H9 (cell line): ENCODE measurements at regions not wholly inside any gene's neighbourhood (a gene's known extent, or its start where the extent isn't known, plus 50 kb on each side); places are given as distances from the start of the nearest gene placed in this dataset.

Experiments
- DNase-seq: peaks from one replicate; pipeline ENCODE4 v3.0.0-alpha.2; 2017
- H2AFZ ChIP-seq: one replicate; pipeline ENCODE4 v1.6.1; 2013; ENCODE audit warnings: mild to moderate bottlenecking, low read length, control low read depth, moderate library complexity
- H2AK5ac ChIP-seq: 2 replicates; pipeline ENCODE4 v1.6.1; 2013; ENCODE audit warnings: low read length, control low read depth, mixed read lengths; ENCODE audit not compliant: insufficient read length
- H2BK120ac ChIP-seq: one replicate; pipeline ENCODE4 v1.6.1; 2013; ENCODE audit warnings: low read depth, mild to moderate bottlenecking, low read length, control low read depth, inconsistent platforms; ENCODE audit not compliant: poor library complexity, severe bottlenecking
- H2BK12ac ChIP-seq: 2 replicates; pipeline ENCODE4 v1.6.1; 2013; ENCODE audit warnings: low read length, control low read depth, mixed read lengths, low read depth; ENCODE audit not compliant: insufficient read length
- H2BK15ac ChIP-seq: 2 replicates; pipeline ENCODE4 v1.6.1; 2013; ENCODE audit warnings: low read depth, low read length, control low read depth
- H2BK20ac ChIP-seq: one replicate; pipeline ENCODE4 v1.6.1; 2013; ENCODE audit warnings: low read depth, mild to moderate bottlenecking, low read length, control low read depth, inconsistent platforms; ENCODE audit not compliant: poor library complexity, severe bottlenecking
- H2BK5ac ChIP-seq: 2 replicates; pipeline ENCODE4 v1.6.1; 2013; ENCODE audit warnings: low read length, control low read depth, mixed read lengths; ENCODE audit not compliant: insufficient read length
- H3K14ac ChIP-seq: 2 replicates; pipeline ENCODE4 v1.6.1; 2013; ENCODE audit warnings: low read length, control low read depth; ENCODE audit not compliant: insufficient read depth
- H3K18ac ChIP-seq: 2 replicates; pipeline ENCODE4 v1.6.1; 2013; ENCODE audit warnings: low read depth, mild to moderate bottlenecking, mixed read lengths, low read length, control low read depth; ENCODE audit not compliant: insufficient read length
- H3K23ac ChIP-seq: 2 replicates; pipeline ENCODE4 v1.6.1; 2013; ENCODE audit warnings: low read length, control low read depth, mixed read lengths, low read depth; ENCODE audit not compliant: insufficient read length
- H3K23me2 ChIP-seq: 2 replicates; pipeline ENCODE4 v1.6.1; 2013; ENCODE audit warnings: low read depth, mild to moderate bottlenecking, mixed read lengths, low read length, control low read depth; ENCODE audit not compliant: insufficient read length, poor library complexity, severe bottlenecking
- H3K27ac ChIP-seq: 2 replicates; pipeline ENCODE4 v1.5.1; 2013; ENCODE audit warnings: low read length, control low read depth, mixed read lengths, low read depth; ENCODE audit not compliant: insufficient read length
- H3K27me3 ChIP-seq: 2 replicates; pipeline ENCODE4 v1.6.1; 2013; ENCODE audit warnings: low read length, control low read depth, inconsistent platforms; ENCODE audit not compliant: insufficient read depth
- H3K4ac ChIP-seq: 2 replicates; pipeline ENCODE4 v1.6.1; 2013; ENCODE audit warnings: low read depth, mild to moderate bottlenecking, control low read depth, inconsistent platforms, low read length, moderate library complexity
- H3K4me1 ChIP-seq: 2 replicates; pipeline ENCODE4 v1.6.1; 2013; ENCODE audit warnings: low read length, control low read depth, inconsistent platforms; ENCODE audit not compliant: insufficient read depth
- H3K4me2 ChIP-seq: 2 replicates; pipeline ENCODE4 v1.6.1; 2013; ENCODE audit warnings: low read length, control low read depth, mixed read lengths; ENCODE audit not compliant: insufficient read length, insufficient read depth
- H3K56ac ChIP-seq: 2 replicates; pipeline ENCODE4 v1.6.1; 2013; ENCODE audit warnings: low read depth, mild to moderate bottlenecking, mixed read lengths, low read length, control low read depth; ENCODE audit not compliant: insufficient read length
- H3K79me1 ChIP-seq: 2 replicates; pipeline ENCODE4 v1.6.1; 2013; ENCODE audit warnings: low read depth, mild to moderate bottlenecking, moderate library complexity, low read length, control low read depth, inconsistent platforms; ENCODE audit not compliant: insufficient read depth, poor library complexity, severe bottlenecking
- H3K79me2 ChIP-seq: 2 replicates; pipeline ENCODE4 v1.6.1; 2013; ENCODE audit warnings: low read length, control low read depth, inconsistent platforms; ENCODE audit not compliant: insufficient read depth
- H3K9ac ChIP-seq: 2 replicates; pipeline ENCODE4 v1.6.1; 2013; ENCODE audit warnings: low read length, control low read depth, mixed read lengths; ENCODE audit not compliant: insufficient read length; ENCODE audit errors: extremely low read depth
- H3K9me3 ChIP-seq: one replicate; pipeline ENCODE4 v1.6.1; 2013; ENCODE audit warnings: low read depth, low read length, inconsistent platforms; ENCODE audit not compliant: control insufficient read depth
- H3T11ph ChIP-seq: one replicate; pipeline ENCODE4 v1.6.1; 2013; ENCODE audit warnings: mild to moderate bottlenecking, low read length, control low read depth, inconsistent platforms
- H4K20me1 ChIP-seq: one replicate; pipeline ENCODE4 v1.6.1; 2013; ENCODE audit not compliant: control insufficient read depth, insufficient read length, insufficient read depth
- H4K5ac ChIP-seq: 2 replicates; pipeline ENCODE4 v1.6.1; 2013; ENCODE audit warnings: low read depth, mild to moderate bottlenecking, mixed read lengths, low read length, control low read depth; ENCODE audit not compliant: insufficient read length
- H4K8ac ChIP-seq: replicated peaks from 2 replicates; pipeline ENCODE4 v1.6.1; 2013; ENCODE audit warnings: low read length, control low read depth, mixed read lengths, low read depth; ENCODE audit not compliant: insufficient read length
- H4K91ac ChIP-seq: 2 replicates; pipeline ENCODE4 v1.6.1; 2013; ENCODE audit warnings: low read depth, mild to moderate bottlenecking, moderate library complexity, mixed read lengths, low read length, control low read depth; ENCODE audit not compliant: insufficient read length
- H3K27ac Mint-ChIP-seq, 3 experiments: 2 replicates in 2 of 3; 3 replicates in 1 of 3; pipeline ENCODE4 v1.8.0; 2020 to 2021; ENCODE audit warnings: mixed read lengths in 3 of 3, mild to moderate bottlenecking in 1 of 3, moderate library complexity in 1 of 3
- H3K27me3 Mint-ChIP-seq: 2 replicates; pipeline ENCODE4 v1.8.0; 2021; ENCODE audit warnings: low read depth, mild to moderate bottlenecking, moderate library complexity, mixed read lengths
- H3K36me3 Mint-ChIP-seq, 3 experiments: 2 replicates in 2 of 3; 3 replicates in 1 of 3; pipeline ENCODE4 v1.8.0; 2020 to 2021; ENCODE audit warnings: low read depth in 3 of 3, mixed read lengths in 3 of 3; ENCODE audit not compliant: insufficient read depth in 1 of 3
- H3K4me1 Mint-ChIP-seq, 2 experiments: 2 replicates each; pipeline ENCODE4 v1.8.0; 2020; ENCODE audit warnings: mixed read lengths in 2 of 2
- H3K4me3 Mint-ChIP-seq, 2 experiments: 2 replicates in 1 of 2; 3 replicates in 1 of 2; pipeline ENCODE4 v1.8.0; 2020 to 2021; ENCODE audit warnings: mild to moderate bottlenecking in 2 of 2, mixed read lengths in 2 of 2, moderate library complexity in 1 of 2
- H3K9me3 Mint-ChIP-seq, 2 experiments: 2 replicates in 1 of 2; 3 replicates in 1 of 2; pipeline ENCODE4 v1.8.0; 2020; ENCODE audit warnings: mild to moderate bottlenecking in 2 of 2, mixed read lengths in 2 of 2, moderate library complexity in 1 of 2
- WGBS: extraction: QIAGEN DNeasy Blood & Tissue Kit; methylation state at CpG from one replicate; pipeline ENCODE4 v1.1.7; 2013; ENCODE audit warnings: missing lambda C conversion rate, low lambda C conversion rate, mixed read lengths; ENCODE audit not compliant: insufficient read length; ENCODE audit errors: extremely low coverage; 5-methylcytosine and 5-hydroxymethylcytosine counted together
- TF ChIP-seq, protein P1 (sequence below): fragments of 200-600 bp; sonication (generic); conservative IDR thresholded peaks from 3 replicates; pipeline ENCODE4 v1.8.0; 2021; ENCODE audit warnings: antibody characterized with exemption, mild to moderate bottlenecking

DNA sequence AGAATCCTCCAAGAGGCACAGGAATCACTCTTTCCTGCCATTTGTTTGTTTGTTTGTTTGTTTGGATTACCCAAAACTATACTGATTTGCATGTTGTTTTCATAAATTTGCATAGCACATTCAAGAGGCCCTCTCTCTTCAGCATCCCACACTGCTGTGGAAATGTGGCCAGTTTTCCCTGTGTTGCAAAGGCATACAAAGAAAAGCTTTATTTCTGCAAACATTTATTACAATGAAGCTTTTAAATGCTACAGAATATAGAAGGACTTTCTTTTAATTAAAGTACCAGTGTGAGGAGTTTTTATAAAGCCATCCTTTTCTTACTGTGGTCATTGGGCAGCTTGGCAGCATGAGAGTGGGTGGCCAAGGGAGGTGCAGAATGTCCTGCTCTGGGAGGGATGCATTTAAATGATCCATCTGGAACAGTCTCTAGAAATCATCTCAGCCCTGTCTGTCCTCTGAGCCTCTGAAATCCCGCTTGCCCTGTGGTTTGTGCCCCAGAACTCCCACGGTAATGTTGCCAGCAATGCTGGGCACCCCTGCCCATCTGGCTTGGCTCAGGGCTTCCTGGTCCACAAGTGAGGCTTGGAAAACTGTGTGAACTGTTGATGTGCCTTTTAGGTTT is 356.8 kb upstream of the KIF2A start:
- H3K9me3 ChIP-seq, result no peaks in the 10 kb centered on the region
- H3K18ac ChIP-seq, result no peak overlapping the region
- no peak overlapping the region for H2BK5ac ChIP-seq
- H2BK12ac ChIP-seq, result no peak overlapping the region
- no peak overlapping the region for H2AK5ac ChIP-seq
- no peaks in the 10 kb centered on the region for H3K23me2 ChIP-seq
- no peaks in the 10 kb centered on the region for H4K20me1 ChIP-seq
- no peak overlapping the region for H4K5ac ChIP-seq
- no CpG with 5 or more reads among the region's 2 CpGs for WGBS
- H3K36me3 Mint-ChIP-seq, result no peaks in the 10 kb centered on the region; a peak in 1 of 7 replicates
- H3K4me2 ChIP-seq, result no peak overlapping the region
- no peak overlapping the region for H3K4me3 Mint-ChIP-seq
- H3K27me3 ChIP-seq, result no peaks in the 10 kb centered on the region
- no peak overlapping the region for H3K56ac ChIP-seq
- no peaks in the 10 kb centered on the region for H3K79me2 ChIP-seq
- H3K27me3 Mint-ChIP-seq, result peaks cover 3% of the 10 kb centered on the region
- H3K9ac ChIP-seq, result no peak overlapping the region
- H3T11ph ChIP-seq, result no peak overlapping the region
- H3K14ac ChIP-seq, result no peak overlapping the region
- TF ChIP-seq, protein P1, sequence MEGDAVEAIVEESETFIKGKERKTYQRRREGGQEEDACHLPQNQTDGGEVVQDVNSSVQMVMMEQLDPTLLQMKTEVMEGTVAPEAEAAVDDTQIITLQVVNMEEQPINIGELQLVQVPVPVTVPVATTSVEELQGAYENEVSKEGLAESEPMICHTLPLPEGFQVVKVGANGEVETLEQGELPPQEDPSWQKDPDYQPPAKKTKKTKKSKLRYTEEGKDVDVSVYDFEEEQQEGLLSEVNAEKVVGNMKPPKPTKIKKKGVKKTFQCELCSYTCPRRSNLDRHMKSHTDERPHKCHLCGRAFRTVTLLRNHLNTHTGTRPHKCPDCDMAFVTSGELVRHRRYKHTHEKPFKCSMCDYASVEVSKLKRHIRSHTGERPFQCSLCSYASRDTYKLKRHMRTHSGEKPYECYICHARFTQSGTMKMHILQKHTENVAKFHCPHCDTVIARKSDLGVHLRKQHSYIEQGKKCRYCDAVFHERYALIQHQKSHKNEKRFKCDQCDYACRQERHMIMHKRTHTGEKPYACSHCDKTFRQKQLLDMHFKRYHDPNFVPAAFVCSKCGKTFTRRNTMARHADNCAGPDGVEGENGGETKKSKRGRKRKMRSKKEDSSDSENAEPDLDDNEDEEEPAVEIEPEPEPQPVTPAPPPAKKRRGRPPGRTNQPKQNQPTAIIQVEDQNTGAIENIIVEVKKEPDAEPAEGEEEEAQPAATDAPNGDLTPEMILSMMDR, result no peak
- no peak for DNase-seq
- no peak overlapping the region for H2AFZ ChIP-seq
- no peak overlapping the region for H2BK15ac ChIP-seq
- H3K9me3 Mint-ChIP-seq, result no peaks in the 10 kb centered on the region; a peak in 1 of 5 replicates
- no peak overlapping the region for H2BK20ac ChIP-seq
- H3K4ac ChIP-seq, result no peak overlapping the region
- H2BK120ac ChIP-seq, result no peak overlapping the region
- no peak overlapping the region for H3K23ac ChIP-seq
- no peaks in the 10 kb centered on the region for H3K79me1 ChIP-seq
- no peak overlapping the region for H4K8ac ChIP-seq
- no peaks in the 10 kb centered on the region; the same call in 1 of the 2 replicates for H3K4me1 ChIP-seq
- H3K4me1 Mint-ChIP-seq, result peaks cover 5 to 6% of the 10 kb centered on the region in 2 experiments
- H3K27ac Mint-ChIP-seq, result no peak overlapping the region; a peak in 1 of 7 replicates
- no peak overlapping the region for H4K91ac ChIP-seq
- no peak overlapping the region for H3K27ac ChIP-seq
